ENCODE measurements at regions not wholly inside any gene's neighbourhood (a gene's known extent, or its start where the extent isn't known, plus 50 kb on each side); places are given as distances from the start of the nearest gene placed in this dataset.

GRCh38 chrX:116618546-116618945 lies 155.8 kb upstream of the CT83 start:
- TF ChIP-seq, protein P1, sequence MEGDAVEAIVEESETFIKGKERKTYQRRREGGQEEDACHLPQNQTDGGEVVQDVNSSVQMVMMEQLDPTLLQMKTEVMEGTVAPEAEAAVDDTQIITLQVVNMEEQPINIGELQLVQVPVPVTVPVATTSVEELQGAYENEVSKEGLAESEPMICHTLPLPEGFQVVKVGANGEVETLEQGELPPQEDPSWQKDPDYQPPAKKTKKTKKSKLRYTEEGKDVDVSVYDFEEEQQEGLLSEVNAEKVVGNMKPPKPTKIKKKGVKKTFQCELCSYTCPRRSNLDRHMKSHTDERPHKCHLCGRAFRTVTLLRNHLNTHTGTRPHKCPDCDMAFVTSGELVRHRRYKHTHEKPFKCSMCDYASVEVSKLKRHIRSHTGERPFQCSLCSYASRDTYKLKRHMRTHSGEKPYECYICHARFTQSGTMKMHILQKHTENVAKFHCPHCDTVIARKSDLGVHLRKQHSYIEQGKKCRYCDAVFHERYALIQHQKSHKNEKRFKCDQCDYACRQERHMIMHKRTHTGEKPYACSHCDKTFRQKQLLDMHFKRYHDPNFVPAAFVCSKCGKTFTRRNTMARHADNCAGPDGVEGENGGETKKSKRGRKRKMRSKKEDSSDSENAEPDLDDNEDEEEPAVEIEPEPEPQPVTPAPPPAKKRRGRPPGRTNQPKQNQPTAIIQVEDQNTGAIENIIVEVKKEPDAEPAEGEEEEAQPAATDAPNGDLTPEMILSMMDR (conservative IDR thresholded peaks at IDR 0.05), result no peak
- no peak for TF ChIP-seq EZH2 (IDR thresholded peaks at IDR 0.05; ENCODE audit: low read depth)
